ENCODE measurements at regions not wholly inside any gene's neighbourhood (a gene's known extent, or its start where the extent isn't known, plus 50 kb on each side); places are given as distances from the start of the nearest gene placed in this dataset.

DNA sequence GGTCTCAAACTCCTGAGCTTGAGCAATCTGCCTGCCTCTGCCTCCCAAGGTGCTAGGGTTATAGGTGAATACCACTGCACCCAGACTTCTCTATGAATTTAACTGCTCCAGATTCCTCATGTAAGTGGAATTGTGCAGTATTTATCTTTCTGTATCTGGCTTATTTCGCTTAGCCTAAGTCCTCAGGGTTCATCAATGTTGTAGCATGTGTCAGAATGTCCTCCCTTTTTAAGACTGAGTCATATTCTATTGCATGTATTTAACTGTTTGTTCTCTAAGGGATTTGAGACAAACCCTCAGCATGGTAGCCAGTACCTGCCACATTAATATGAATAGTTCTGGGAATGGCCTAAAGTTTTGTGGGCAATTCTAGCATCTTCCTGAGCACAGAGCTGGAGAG lies 53.9 kb upstream of the TUT7 start:
- no peak overlapping the region for H3K9ac ChIP-seq (ENCODE audit: insufficient read depth in 1 of 2, low read length in 2 of 2)
- WGBS, 2 donors: 82 to 90% methylated on average over 1 of the region's 1 CpG
- TF ChIP-seq, protein P1, sequence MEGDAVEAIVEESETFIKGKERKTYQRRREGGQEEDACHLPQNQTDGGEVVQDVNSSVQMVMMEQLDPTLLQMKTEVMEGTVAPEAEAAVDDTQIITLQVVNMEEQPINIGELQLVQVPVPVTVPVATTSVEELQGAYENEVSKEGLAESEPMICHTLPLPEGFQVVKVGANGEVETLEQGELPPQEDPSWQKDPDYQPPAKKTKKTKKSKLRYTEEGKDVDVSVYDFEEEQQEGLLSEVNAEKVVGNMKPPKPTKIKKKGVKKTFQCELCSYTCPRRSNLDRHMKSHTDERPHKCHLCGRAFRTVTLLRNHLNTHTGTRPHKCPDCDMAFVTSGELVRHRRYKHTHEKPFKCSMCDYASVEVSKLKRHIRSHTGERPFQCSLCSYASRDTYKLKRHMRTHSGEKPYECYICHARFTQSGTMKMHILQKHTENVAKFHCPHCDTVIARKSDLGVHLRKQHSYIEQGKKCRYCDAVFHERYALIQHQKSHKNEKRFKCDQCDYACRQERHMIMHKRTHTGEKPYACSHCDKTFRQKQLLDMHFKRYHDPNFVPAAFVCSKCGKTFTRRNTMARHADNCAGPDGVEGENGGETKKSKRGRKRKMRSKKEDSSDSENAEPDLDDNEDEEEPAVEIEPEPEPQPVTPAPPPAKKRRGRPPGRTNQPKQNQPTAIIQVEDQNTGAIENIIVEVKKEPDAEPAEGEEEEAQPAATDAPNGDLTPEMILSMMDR (IDR thresholded peaks at IDR 0.05; ENCODE audit: control extremely low read depth, extremely low read depth): no peak
- H3K27ac ChIP-seq (ENCODE audit: low read depth in 1 of 2, low read length in 1 of 2): no peak overlapping the region
- H3K4me1 ChIP-seq (ENCODE audit: control insufficient read depth in 5 of 5, insufficient read depth in 5 of 5, low read length in 5 of 5): peaks cover 0 to 20% (median 3%) of the 10 kb centered on the region in 5 donors
- no peaks in the 10 kb centered on the region for H3K9me3 ChIP-seq (ENCODE audit: control insufficient read depth in 4 of 4, insufficient read depth in 3 of 4, low read length in 3 of 4)
- no peaks in the 10 kb centered on the region for H3K27me3 ChIP-seq (ENCODE audit: control insufficient read depth in 3 of 3, insufficient read depth in 3 of 3, low read length in 2 of 3)
- DNase-seq: no peak
- ATAC-seq (ENCODE audit: insufficient read depth, low FRiP score): no peak
- no peak overlapping the region for H3K4me3 ChIP-seq
- no peaks in the 10 kb centered on the region for H3K36me3 ChIP-seq (ENCODE audit: control insufficient read depth in 4 of 4, insufficient read depth in 4 of 4, low read length in 4 of 4)

DNA sequence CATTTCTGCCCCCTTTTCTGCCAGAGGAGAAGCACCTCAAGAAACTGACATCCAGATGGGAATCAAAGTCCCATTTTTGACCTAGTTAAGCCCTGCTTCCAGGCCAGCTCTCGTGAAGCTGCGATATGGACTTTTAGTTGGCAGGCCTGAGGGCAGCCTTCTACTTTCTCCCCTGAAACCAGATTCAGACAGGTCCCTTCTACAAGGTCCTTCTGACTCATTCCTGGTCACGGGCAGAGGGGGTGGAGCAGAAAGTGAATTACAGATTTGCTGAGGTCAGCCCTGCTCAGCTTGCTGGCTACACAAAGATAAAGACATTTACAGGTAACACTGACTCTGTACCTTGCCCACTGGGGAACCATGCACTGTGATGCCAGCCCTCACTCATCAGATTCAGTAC lies 52.8 kb upstream of the TUT7 start:
- peak; percentile 50 for ATAC-seq (ENCODE audit: insufficient read depth, low FRiP score)
- no peaks in the 10 kb centered on the region for H3K36me3 ChIP-seq (ENCODE audit: control insufficient read depth in 4 of 4, insufficient read depth in 4 of 4, low read length in 4 of 4)
- no peak for DNase-seq
- WGBS, 2 donors: 72 to 82% methylated on average over 3 of the region's 3 CpGs
- TF ChIP-seq, protein P1 (IDR thresholded peaks at IDR 0.05; ENCODE audit: control extremely low read depth, extremely low read depth): no peak
- no peak overlapping the region for H3K27ac ChIP-seq (ENCODE audit: low read depth in 1 of 2, low read length in 1 of 2)
- H3K27me3 ChIP-seq (ENCODE audit: control insufficient read depth in 3 of 3, insufficient read depth in 3 of 3, low read length in 2 of 3): no peaks in the 10 kb centered on the region
- H3K9me3 ChIP-seq (ENCODE audit: control insufficient read depth in 4 of 4, insufficient read depth in 3 of 4, low read length in 3 of 4): no peaks in the 10 kb centered on the region
- H3K9ac ChIP-seq (ENCODE audit: insufficient read depth in 1 of 2, low read length in 2 of 2): no peak overlapping the region
- H3K4me1 ChIP-seq (ENCODE audit: control insufficient read depth in 5 of 5, insufficient read depth in 5 of 5, low read length in 5 of 5): peaks cover 0 to 20% (median 3%) of the 10 kb centered on the region in 5 donors
- H3K4me3 ChIP-seq: no peak overlapping the region

DNA sequence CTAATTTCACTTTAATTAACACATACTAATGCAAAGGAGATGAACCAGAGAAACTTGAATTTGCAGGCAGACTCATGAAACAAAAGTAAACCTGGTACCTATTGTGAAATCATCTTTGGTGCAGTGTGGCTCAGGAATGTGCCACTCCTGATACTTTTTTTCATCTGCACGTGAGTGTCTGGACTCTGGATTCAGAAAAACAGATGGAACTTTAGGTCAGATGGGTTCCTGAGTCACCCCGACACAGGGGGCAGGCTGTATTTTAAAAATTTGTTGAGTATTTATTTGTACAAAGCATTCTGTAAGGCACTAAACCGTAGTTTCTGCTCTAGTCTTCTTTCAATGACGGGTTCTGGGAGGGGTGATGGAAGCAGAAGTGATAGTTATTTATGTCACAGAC lies 52.2 kb upstream of the TUT7 start:
- no peak overlapping the region for H3K27ac ChIP-seq (ENCODE audit: low read depth in 1 of 2, low read length in 1 of 2)

More for the DNA sequence above, 52.2 kb upstream of the TUT7 start:
- H3K27me3 ChIP-seq (ENCODE audit: control insufficient read depth in 3 of 3, insufficient read depth in 3 of 3, low read length in 2 of 3): no peaks in the 10 kb centered on the region
- no peaks in the 10 kb centered on the region for H3K36me3 ChIP-seq (ENCODE audit: control insufficient read depth in 4 of 4, insufficient read depth in 4 of 4, low read length in 4 of 4)
- H3K4me3 ChIP-seq: no peak overlapping the region
- DNase-seq (no peak), ATAC-seq (ENCODE audit: insufficient read depth, low FRiP score) (peak; percentile 21)
- TF ChIP-seq, protein P1 (IDR thresholded peaks at IDR 0.05; ENCODE audit: control extremely low read depth, extremely low read depth): no peak
- WGBS, 2 donors: 46 to 64% methylated on average over 4 of the region's 4 CpGs
- peaks cover 0 to 20% (median 3%) of the 10 kb centered on the region in 5 donors for H3K4me1 ChIP-seq (ENCODE audit: control insufficient read depth in 5 of 5, insufficient read depth in 5 of 5, low read length in 5 of 5)
- no peaks in the 10 kb centered on the region for H3K9me3 ChIP-seq (ENCODE audit: control insufficient read depth in 4 of 4, insufficient read depth in 3 of 4, low read length in 3 of 4)
- H3K9ac ChIP-seq (ENCODE audit: insufficient read depth in 1 of 2, low read length in 2 of 2): no peak overlapping the region

All from lung (tissue), 11 donors.